Activated T-cell treated with anti-CD3 and anti-CD28 coated beads for 48 hours (primary cell): ENCODE measurements at regions not wholly inside any gene's neighbourhood (a gene's known extent, or its start where the extent isn't known, plus 50 kb on each side); places are given as distances from the start of the nearest gene placed in this dataset.
A peak's percentile ranks its signal among the peaks of the same experiment; 100 is the strongest.

Source experiments
- DNase-seq: peaks from one replicate; pipeline ENCODE4 v3.0.0-alpha.2; 2020; ENCODE audit warnings: low read depth

DNA sequence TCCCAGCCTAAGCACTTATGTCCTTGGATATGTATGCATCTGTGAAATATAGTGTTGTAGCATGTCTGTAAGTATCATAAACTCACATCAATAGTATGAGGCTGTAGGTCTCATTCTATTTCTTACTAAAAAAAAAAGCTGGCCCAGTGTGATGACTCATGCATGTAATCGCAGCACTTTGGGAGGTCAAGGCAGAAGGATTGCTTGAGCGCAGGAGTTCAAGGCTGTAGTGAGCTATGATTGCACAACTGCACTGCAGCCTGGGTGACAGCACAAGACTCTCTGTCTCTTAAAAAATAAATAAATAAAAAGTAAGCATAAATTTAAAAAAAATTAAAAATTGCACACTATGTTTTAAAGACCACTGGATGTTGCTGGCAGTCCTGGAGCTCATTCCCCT lies 79.1 kb upstream of the SPATA13 start:
- no peak for DNase-seq

DNA sequence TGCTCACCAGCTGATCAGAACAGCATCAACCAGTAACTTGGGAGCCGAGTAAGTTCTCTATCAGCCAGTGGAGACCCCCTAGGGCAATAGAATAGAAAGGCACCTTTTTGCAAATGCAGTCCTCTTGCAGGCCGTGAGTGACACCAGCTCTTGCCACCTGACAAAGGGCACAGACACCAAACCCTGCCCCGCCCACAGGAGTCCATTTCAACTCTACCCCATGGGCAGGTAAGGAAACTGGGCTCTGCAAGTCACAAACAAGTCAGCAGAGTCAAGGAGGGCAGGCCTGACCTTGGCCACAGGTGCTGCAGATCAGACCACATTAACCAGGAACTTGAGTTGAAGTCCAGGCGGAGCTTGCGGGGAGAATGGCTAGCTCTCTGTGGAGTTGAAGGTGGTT lies 77.4 kb upstream of the SPATA13 start:
- no peak for DNase-seq

DNA sequence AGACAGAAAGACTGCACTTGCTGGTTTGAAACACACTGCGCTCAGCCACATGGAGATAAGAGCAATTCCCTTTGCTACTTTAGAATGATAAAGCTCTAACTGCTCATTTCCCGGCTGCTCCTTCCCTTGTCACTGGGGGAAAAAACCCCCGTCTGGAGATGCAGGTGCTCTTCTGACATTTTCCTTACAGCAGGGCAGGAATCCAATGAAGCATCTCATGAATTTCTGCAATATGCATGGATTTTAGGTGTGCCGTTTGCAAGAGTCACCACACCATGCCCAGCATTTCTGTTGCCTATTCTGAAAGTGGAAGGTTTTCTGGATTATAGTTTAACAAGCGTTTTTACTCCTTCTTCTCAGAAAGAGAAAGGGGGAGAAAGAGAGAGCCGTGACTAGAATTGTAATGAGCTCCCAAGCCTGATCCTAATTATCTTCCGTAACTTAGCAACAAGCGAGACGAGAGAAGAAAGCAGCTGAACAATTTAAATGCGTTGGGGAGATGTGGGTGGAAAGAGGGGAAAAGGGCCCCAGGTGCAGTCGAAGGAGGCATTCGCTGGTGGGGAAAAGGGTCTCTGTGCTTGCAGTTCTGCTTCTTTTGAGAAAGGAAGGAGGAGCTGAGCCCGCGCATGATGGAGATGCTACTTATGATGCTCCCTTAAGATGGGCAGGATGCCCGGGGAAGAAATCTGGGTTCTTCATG lies 76.6 kb upstream of the SPATA13 start:
- DNase-seq, result no peak

DNA sequence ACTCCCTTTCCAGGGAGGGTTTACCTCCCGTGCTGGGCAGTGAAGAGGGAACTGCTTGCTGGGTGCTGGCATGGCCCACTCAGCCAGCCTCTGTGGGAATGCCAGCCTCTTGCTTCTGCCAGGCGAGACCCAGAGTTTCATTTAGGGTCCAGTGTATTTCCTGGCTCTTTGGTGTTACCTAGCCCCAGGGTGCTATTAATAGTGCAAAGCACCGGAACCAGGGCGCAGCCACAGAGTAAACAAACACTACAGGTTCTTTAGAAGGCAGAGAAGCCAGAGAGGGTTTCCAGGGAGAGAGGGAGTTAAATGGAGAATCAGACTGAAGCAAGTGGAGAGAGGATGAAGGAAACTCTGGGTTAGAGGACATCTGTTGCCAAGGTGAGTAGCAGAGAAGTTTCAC lies 74.9 kb upstream of the SPATA13 start:
- DNase-seq, result no peak

DNA sequence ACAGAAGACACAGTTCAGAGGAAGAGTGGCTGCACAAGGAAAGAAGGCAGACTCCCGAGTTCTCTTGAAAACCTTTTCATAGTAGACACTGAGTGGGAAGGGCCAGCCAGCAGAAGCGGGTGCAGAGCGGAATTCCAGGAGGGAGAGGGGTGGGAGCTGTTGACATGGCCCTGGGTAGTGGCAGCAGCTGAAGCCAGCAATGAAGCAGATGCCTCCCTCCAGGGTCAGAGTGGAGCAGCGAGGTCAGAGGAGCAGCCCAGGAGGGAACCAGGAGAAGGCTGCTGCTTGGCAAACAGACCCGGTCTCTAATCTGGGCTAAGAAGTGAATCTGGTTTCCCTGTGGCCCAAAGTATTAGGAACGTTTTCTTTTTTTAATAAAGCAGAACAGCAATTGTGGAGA lies 73.9 kb upstream of the SPATA13 start:
- no peak for DNase-seq

DNA sequence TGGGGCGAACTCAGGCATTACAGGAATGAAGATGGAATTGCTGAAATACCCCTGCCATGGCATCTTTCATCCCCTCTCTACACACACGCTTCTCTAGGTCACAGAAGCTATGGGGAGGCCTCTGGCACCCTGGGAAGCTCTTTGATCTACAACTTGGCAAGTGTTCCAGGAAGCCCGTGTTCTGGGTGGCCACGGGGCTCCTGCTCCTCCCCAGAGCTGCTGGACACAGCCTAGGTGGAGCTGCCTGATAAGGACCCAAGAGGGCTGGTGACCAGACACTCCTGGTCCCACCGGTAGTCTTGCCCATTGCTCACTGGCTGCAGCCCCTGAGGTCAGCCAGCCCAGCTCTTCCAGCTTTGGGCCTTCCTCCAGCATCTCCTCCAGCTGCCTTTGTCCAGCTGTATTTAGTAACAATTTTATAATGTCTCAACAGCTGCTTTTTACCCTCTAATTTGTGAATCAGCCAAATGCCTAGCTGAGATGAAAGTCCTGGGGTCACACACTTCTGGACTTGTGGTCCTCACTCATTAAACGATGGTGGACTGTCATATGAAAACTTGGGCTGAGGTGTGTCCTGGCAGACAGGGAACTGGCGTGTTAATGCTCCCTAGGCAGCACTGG lies 72.8 kb upstream of the SPATA13 start:
- DNase-seq, result no peak

DNA sequence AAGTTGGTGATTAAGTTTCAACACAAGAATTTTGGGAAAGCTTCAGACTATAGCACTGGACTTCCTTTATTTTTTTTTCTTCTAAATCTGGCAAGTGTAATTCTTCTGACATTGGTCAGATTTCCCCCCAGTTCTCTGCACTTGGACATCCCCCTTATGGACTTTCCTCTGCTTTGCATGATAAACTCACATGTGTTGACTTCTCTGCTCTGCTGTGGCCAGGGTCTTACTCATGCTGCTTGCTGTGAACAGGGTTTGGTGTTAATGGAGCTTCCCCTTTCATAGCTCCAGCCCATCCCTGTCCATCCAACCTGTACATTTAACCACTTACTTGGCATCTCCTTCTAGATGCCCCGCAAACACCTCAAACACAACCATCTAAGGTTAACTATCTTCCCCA lies 70.5 kb upstream of the SPATA13 start:
- DNase-seq, result no peak

DNA sequence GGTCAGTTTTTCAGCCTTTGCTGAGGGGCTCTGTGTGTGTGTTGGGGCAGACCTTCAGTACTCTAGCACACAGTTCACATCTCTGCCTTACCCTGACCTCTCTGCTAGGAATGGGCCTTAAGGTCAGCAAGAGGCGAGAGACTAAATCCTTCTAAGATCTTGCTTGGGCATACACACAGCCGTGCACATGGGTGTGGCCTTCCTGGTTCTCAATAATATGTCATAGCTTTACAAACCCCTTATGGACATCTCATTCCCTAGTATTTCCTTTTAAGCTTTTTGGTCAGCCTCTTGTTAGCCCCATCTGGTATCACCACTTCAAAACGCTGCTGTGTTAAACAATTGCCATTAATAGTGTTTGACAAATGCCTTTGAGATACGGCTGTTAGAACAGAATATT lies 69.4 kb upstream of the SPATA13 start:
- DNase-seq, result no peak

DNA sequence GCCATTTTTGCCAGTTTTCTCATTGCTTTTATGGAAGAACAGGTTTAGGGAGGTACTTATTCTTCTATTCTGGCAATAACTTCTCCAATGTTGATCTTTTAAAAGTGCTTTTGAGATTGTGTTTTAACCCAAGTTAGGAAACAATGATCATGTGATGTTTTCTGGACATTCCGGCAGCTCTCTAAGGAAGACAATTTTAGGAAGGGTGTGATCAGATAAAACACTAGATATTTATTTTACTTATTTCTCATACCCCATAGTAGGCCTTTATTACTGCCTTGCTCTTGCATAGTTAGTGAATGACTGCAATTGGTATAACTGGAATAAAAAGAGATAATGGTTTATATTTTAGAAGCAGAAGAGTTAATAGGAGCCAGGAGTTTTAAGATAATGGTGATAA lies 68.4 kb upstream of the SPATA13 start:
- DNase-seq, result no peak

DNA sequence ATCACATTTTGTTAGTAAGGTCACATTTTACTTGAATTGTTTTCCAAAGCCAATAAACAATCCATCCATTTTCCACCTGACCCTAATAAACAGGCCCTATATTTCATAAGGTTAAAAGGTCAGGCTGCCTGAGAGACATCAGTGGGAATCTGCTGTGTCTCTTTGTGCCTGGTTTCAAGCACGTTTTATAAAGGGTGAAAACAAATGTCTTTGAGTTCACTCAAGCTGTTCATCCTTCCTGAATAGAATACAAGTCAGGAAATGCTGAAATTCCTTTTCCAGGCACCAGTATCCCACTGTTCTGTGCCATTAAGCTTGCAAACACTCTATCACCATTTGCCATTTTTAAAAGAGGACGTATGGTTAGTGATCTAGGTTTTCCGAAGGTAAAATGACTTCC lies 67.5 kb upstream of the SPATA13 start:
- DNase-seq, result no peak

DNA sequence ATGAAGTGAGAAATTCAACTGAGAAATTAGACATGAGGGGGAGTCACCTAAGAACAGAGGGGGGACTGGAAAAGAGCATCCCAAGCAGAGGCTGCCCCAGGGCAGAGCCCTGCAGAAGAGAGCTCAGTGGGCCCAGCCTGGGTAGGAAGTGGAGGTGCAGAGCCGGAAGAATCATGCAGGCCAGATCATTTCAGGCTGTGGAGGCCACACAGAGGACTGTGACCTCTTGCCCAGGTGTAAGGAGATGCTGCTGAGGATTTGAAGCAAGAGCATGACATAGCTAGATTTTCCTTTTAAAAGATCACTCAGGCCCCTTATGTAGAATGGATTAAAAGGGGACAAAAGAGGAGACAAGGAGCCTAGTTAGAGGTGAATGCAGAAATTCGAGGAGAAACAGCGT lies 63.9 kb upstream of the SPATA13 start:
- no peak for DNase-seq

DNA sequence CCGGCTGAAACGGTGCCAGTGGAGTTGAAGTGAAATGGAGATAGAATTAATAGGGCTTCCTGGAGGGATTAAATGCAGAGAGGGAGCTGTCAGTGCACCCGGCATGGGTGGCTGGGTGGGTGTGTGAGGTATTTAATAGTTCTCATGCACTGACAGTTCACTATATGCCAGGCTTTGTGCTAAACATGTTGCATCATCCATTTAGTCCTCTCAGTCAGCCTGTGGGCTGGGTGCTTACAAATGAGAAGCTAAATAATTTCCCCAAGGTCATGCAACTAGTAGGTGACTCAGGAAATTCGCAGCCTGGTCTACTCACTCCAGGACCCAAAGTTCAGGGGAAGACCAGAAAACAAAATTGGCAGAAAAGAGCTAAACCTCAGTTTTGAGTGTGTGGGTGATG lies 63.5 kb upstream of the SPATA13 start:
- DNase-seq, result peak; percentile 47

DNA sequence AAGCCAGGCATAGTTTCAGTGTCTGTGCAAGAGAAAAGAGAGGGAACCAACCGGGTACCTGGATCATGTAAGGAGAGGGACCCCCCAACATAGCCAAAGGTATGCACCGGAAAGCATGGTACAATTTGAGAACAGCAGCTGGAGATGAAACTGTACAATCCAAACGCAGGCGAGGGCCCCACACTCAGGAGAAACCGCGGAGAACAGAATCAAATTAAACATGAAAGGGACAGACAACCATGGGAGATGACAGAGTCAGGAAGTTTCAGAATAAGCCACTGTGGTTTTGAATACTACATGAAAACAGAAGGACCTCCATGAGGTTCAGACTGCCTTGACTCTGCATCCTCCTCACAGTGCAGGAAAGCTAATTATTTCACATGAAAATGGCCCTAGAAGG lies 62.9 kb upstream of the SPATA13 start:
- peak; percentile 30 for DNase-seq

DNA sequence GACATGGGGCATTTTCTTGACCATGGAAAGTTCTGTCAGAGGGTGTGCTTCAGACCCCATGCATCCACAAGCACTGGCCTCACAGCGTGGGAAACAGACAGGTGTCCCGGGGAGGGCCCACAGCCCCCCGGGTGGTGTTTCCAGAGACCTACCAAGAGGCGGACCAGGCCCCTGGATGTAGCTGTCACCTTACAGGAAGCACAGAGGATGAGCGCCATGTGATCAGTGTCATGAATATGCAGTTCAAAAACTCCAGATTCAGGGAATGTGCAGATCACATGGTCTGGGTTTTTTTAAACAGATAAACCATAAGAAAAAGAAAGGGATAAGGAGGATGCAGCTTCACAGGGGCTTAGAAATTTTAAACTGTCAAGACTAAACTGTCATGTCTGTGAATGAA lies 61.0 kb upstream of the SPATA13 start:
- no peak for DNase-seq

DNA sequence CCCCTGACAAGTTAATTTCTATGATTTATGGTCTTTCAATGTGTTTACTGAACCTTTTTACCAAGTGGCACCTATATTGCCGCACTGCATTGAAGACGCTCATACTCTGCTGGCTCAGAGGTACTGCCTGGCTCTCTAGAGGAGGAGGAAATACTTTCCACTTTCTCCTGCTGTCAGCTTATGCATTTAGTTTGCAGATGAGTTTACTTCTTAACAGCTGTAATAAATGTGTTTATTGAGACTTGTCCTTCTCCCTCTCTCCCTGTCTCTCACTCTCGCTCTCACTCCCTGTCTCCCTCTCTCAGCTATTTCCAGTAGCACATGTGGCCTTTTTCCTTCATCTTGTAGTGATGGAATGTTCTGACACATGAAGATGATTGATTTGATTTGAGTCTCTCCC lies 60.3 kb upstream of the SPATA13 start:
- DNase-seq, result no peak

DNA sequence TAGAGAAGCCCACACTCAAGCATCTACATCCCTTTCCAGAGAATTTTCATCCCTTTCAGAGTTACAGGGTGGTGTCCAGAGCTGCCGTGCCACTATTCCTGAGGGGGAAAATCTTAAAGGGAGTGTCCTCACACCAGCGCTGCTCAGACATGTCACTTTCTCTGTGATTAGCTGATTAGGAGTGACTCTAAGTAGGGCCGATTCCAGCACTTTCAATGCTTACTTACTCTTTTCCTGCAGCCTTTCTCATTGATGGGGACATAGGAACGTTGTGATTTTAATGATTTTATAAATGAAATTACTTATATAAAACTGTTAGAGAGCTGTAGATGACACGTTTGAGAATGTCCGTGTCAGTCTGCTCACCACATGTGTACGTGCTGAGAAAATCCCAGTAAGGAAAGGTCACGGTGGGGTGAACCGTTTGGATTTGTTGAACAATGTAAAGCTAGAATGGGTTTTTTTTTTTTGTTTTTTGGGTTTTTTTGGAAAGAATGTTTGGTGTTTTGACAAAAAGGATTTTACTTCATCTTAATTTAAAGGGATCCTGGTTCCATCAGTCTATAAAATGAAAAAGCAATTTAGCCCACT lies 56.6 kb upstream of the SPATA13 start:
- no peak for DNase-seq

DNA sequence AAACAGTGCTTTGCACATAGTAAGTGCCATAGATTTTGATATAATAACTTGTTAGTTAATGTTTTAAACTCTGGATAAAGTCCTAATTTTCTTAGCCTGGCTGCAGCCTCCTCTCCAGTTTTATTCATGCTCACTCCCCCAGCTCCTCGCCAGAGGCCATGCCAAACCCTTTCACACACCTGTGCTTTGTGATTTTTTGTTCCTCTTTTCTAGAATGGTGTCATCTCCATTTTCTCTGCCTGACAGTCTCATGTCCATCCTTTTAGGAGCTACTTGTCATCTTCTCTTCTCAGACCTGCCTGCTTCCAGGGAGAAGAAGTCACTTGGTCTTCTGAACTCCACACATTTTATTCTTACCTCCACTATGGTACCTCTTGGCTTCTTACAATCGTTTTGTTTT lies 55.8 kb upstream of the SPATA13 start:
- no peak for DNase-seq

DNA sequence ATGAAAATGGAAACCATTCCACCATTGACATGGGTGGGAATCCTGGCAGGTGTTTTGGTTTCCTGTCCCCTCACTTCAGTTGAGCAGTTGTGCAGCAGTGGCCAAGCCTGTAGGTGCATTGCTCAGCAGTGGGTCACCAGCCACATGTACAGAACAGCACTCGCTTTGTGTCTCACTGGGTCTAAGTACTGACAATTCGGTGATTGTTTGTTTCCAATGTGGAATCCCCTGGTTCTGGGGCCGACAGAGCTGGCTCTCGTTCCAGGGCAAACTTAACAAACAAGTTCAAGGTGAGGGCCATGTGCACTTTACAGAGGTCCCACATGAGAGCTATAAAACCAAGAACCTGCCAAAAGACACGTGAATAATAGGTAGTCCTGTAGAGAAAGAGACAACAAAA lies 54.1 kb upstream of the SPATA13 start:
- DNase-seq, result no peak

DNA sequence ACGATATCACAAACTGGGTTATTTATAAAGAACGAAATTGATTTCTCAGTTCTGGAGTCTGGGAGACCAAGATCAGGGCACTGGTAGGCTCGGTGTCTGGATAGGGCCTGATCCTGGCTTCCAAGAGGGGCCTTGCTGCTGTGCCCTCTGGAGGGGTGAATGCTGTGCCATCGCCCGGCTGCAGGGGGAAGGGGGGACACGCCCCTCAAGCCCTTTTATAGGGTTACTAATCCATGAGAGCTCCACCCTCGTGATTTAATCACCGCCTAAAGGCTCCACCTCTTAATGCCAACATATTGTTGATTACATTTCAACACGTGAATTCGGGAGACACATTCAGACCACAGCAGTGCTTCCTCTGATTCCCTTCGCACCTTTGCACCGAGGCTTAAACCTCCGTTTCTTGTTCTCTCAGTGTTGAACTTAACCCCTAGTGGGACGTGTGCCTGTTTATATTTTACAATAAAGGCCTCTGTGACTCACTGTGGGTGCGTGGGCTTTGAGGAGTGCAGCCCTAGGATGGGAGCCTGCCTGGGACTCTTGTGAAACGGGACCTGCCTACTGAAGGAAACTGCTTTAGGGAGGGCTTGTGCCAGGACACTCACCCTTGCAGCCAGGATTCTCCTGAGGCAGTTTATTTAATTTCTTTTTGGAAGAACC lies 52.4 kb upstream of the SPATA13 start:
- DNase-seq, result no peak

DNA sequence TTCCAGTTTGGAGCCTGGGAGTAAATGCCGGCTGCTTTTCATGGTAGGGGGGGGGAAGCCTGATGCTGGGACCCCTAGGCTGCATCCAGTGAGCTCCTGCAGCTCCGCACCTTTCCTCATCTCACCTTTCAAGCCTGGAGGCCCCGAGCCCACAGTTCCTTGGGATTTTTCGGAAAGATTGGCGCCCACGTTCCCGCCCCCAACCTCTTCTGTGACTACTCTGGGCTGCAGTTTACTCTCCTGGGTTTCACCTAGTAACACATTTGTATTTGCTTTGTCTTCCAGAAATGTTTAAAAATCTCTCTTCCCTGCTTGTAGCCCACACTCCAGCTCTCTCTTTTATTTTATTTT lies 51.9 kb upstream of the SPATA13 start:
- DNase-seq, result no peak

DNA sequence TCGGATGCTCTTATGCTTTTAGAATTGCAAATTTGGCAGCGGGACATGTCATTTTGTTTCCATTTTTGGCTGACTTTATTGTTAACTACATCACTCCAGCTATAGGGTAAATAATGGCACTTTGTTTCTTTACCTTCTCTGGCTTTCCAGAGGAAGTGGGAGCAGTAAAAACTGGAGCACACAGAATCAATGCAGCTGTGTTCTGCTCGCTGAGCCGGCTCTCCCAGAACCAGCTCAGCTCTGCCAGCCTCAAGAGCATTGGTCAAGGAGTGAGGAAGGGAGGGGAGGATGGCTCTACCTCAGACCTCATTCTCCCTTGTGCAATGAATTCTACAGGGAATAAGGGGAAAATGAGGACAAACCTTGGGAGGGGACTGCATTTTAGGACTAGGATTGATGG lies 50.5 kb upstream of the SPATA13 start:
- no peak for DNase-seq
